Uterus (tissue), 2 donors: ENCODE measurements at regions not wholly inside any gene's neighbourhood (a gene's known extent, or its start where the extent isn't known, plus 50 kb on each side); places are given as distances from the start of the nearest gene placed in this dataset.

Experiments
- CTCF ChIP-seq, 4 experiments: fragments of 200-600 bp in 2 of 4; fragments of 450-650 bp in 2 of 4; sonication (generic) in 2 of 4; IDR thresholded peaks; one replicate each; pipeline ENCODE4 v1.5.1; 2016 to 2019; ENCODE audit warnings: antibody characterized with exemption in 4 of 4, mild to moderate bottlenecking in 2 of 4, moderate library complexity in 1 of 4
- POLR2A ChIP-seq, 2 donors: fragments of 450-650 bp; IDR thresholded peaks; one replicate each; pipeline ENCODE4 v1.6.1; 2016; ENCODE audit warnings: antibody characterized with exemption in 2 of 2, mild to moderate bottlenecking in 1 of 2, moderate library complexity in 1 of 2

GRCh38 chr2:5925604-5926003 is 233.4 kb downstream of the SOX11 start:
- no peak for TF ChIP-seq CTCF (IDR thresholded peaks at IDR 0.05)
- no peak for TF ChIP-seq POLR2A (IDR thresholded peaks at IDR 0.05)
